HG02588 (cell line): ENCODE measurements at regions not wholly inside any gene's neighbourhood (a gene's known extent, or its start where the extent isn't known, plus 50 kb on each side); places are given as distances from the start of the nearest gene placed in this dataset.

Experiments used
- ATAC-seq: cut with Tn5 transposase; IDR thresholded peaks from one replicate; pipeline ENCODE4 v1.9.1; 2021; ENCODE audit warnings: mild to moderate bottlenecking, moderate library complexity; ENCODE audit not compliant: unreplicated experiment

DNA sequence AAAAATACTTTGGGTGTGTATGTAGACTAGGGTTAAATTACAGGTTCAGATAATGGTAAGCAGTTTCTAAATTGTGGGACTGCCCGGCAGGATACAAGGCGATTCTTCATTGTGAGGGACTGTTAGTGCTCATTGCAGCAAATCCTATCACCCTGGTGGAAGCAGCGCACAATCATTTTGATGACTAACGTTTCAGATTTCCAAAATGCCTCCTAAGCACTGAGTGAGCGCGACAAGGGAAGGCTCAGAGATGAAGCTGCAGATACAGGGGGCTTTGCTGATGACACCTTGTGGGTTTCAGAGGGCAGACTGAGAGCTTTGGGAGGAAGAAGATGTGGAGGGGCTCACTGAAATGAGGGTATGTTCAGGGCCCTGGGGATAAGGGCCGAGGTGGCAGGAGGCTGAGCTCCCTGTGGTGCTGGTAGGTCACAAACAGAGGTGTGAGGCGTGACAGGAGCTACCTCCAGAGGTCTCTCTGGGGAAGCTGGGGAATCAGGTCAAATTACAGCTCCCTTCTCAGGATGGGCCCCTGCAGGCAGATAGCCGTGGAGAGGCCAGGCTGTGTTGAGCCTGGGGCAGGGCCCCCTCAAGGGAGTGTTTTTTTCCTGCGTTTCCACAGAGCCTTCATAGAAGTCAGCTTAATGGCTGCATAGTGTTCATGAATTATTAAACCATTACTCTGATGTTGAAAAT, 84.5 kb upstream of the FYN start:
- ATAC-seq, result no peak

DNA sequence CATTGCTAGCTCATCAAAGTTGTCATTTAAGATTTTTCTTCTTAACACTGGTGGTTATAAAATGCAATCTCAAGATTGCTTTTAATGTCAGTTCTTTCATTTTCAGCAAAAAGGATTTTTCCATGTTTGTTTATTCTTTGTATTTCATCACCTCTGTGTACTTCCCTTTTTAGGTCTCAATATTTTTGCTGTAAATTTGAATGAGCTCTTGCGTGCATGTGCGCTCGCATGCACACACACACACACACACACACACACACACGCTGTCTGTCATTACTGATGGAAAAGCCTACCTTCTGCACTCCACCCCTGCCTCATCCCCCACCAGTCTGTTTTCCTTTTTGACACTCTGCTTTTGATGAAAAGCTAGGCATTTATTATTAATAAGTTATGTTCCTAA, 85.3 kb upstream of the FYN start:
- no peak for ATAC-seq

DNA sequence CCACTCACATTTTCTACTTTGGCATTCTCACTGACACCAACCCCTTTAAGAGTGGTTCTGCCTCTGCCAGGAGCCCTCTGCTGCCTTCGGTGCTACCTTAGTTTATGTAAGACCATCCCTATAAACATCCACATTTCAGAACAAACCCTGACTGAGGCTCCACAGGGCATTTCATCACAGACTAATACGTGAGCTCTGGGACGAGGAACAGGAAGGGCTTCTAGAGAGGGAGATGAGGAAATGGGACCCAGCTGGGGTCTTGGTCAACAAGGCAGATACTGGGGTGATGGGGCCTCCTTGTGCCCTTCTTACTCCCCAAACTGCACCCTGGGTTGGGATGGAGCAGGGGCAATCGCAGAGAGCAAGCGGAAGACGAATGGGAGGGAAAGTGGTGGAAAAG, 86.5 kb upstream of the FYN start:
- ATAC-seq, result no peak

DNA sequence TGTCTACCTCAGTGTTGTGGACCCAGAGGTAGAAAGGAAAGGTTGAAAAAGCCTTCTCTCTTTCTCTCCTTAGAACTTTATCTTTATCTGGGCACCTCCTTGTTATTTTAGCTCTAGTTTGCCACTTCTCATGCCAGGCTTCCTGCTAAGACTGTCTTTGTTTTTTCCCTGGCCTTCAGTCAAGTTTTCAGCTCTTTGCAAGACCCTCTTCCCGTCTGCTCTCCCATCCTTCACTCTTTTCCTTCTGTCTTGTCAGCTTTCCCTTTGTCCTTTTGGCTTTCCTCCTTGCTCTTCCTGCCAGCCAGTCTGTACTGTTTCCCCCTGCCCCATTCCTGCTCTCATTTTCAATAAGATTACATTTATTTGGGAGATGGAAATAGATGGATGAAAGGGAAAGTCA, 86.8 kb upstream of the CCN6 start:
- ATAC-seq, result no peak

DNA sequence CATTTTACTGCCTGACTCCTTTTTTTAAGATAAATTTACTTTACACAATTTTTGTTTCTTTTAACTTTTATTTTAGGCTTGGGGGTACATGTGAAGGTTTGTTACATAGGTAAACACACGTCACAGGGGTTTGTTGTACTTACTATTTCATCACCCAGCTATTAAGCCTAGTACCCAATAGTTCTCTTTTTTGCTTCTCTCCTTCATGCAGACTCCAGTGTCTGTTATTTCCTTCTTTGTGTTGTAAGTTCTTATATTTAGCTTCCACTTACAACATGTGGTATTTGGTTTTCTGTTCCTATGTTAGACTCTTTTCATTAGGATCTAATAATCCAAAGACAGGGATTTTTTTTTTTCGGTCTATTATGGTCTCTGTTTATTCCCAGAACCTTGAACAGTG, 83.5 kb upstream of the CCN6 start:
- no peak for ATAC-seq

DNA sequence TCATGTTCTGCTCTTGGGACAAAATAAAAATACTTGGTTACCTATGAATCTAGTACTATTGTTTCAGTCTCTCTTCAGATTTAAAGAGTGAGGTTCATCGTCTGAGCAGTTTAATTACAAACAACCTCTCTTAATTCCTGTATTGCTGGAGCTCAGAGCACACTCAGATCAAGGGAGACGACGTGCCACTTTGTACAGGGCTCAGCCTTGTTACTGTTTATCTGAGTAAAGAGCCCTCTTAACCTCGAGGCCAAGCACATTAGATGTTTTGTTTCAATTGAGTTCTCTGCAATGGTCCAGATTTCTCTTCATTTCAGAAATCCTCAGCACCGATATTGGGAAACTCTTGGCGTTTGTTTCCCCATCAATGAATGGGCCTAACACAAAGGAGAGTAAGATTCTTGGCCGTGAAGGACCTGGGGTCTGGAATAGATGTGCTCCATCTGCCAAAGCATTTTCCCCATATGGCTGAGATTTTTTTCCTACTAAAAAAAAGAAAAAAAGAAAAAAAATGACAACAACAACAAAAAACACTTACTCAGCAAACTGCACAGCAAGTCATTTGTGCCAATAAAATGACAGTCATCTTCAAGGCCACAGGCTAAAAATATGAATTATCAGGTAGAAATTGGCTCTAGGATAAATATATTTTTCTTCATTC, 82.6 kb upstream of the CCN6 start:
- ATAC-seq, result no peak

DNA sequence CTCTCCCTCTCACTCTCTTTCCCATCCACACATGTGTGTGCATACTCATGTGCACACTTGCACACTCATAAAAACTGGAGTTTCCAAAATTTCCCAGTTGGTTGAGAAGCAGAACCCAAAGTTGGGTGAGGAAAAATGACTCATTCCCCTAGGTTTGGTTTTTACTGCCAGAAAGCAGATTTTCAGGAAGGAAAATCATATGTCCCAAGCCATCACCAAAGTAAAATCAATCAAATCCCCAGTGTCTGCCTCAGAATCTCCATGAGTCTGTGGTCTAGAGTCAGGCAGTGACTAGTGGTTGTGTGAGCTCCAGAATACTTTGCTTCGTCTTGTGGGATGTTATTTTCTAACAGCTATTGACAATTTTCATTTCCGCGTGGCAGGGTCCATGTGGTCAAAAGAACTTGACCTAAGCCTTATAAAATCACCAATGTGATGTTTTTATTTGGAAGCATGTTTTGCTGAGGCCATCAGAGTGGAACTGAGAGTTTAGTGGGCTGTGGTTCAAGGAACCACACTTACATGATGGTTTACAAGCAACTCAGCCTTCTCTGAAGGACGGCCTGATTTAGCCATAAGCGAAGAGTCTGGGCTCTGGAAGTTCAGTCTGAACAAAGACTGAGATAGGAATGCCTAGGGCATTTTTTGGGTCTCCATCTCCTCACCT, 81.9 kb upstream of the CCN6 start:
- no peak for ATAC-seq

DNA sequence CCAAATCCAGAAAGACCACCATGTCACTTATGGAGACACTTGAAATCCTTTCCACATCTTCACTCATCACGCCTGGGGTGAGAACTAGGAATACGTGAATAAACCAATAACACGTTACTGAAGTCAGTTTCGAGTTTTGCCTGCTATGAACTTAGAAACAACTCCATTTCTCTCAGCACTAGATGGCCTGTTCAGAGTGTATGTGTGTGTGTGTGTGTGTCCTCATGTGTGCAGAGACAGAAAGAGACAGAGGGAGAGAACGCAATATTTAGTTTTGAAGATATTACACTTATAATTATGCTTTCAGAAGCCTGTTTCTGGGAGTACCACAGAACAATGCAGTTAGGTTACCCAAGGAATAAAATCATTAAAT, 81.2 kb upstream of the CCN6 start:
- no peak for ATAC-seq

DNA sequence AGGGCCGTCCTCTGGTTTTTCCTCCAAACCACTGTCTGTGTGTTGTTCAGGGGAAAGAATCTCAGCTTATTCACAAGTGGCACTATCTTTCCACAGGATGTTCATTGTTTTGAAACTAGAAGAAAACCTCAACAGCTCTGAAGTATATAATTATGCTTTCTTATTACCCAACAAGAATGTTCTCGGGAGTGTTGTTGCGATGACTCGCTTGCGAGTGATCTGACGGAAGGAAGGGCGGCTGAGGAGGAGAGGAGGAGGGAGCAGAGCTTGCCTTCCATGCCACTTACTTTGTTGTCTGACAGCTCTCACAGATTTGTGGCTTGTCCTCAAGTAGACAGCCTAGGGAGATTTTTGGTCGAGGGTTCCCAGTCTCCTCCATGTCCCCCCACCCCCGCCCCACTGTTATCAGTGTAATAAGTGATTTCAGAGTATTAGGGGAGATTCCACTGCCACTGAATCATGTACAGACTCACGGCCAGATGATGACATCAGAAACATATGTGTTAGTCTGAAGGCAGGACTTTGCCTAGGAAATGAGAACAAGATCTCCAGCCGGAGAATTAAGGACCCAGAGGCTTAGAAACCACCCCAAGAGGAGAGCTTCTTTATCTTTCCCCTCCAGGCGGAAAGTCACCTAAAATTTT, 80.7 kb upstream of the CCN6 start:
- ATAC-seq, result no peak

DNA sequence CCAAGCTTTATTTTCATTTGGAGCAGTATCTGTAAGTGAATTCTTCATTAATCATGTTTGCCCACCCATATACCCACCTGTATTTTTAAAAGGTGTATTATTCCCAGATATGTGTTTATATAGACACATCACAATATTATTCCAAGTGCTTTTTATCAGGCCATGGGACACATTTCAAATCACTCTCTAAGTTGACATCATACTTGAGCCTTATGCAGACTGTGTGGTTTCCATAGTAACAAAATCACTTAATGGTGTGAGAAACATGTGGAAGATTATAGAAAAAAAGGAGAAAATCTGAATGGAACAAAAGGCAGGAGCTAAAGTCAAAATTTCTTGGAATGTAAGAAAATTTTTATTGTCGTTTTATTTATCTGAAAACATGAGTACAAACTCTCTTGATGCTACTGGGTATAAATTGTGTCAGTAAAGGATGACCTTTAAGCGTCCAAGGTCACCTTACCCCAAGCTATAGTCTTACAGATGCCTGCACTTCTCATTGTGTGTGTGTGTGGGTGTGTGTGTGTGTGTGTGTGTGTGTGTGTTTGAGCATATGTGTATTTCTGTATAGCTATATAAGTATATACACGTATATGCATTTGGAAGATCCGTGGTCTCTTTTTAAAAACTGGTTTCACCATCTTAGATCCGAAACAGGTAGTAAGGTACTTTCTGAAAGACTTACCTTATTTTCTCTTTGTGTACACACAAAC, 79.8 kb upstream of the CCN6 start:
- ATAC-seq, result no peak

DNA sequence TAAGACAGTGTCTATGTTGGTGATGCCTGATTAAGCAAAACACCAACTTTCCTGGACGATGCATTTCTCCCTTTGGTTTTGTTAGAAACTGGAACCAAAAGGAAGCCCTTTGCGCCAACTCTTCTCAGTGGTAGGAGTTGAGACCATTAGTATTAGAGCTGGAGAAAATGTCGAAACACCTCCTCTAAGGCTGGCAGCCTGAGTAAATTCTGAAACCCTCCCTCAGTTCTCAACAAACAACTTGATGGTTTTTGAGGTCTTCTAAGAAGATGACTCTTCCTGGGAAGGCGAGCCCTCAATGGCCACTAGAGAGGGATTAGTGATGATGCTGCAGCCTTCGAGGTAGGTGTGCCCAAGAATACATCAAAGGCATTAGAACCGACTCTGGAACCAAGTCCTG, 78.4 kb upstream of the CCN6 start:
- ATAC-seq, result no peak

DNA sequence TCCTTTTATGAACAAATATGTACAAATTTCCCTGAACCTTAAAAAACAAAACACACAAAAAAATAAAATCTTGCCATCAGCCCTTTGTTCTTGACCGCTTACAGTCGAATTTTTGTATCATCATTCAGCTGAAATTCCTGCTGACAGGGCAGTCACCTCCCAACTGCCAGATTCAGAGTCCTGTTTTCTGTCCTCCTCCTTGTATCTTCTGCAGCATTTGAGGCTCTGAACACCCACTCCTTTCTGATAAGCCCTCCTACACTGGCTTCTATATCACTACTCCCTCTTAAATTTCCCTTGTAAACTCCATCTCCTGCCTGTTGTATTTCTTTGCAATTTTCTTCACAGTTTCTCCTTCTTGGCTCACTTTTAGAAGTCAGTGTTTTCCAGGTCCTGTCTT, 77.8 kb upstream of the CCN6 start:
- no peak for ATAC-seq

DNA sequence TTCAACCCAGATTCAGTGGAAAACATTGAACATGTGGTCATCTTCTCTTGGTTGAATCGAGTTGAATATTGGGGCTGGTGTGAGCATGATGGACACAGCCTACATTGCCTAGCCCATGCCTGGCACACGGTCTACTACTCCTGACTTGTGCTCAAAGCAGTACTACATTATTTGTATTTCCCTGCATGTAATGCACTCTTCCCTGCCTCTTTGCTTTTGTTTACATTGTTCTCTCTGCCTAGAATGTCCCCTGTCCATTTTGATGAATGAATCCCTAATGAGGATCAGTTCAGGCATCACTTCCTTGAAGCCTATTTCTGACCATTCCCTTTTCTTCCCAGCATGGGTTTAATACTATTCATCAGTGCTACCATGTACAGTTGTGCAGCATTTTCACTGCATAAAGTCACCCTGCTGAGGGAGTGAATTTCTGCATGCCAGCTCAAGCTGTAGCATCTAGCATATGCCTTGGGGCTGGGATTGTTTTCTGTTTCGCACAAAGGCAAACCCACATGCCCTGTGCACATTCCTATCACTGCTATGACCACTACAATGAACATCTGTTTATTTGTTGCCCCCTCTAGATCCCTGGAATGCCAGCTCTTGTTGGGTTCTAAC, 75.3 kb upstream of the CCN6 start:
- no peak for ATAC-seq

DNA sequence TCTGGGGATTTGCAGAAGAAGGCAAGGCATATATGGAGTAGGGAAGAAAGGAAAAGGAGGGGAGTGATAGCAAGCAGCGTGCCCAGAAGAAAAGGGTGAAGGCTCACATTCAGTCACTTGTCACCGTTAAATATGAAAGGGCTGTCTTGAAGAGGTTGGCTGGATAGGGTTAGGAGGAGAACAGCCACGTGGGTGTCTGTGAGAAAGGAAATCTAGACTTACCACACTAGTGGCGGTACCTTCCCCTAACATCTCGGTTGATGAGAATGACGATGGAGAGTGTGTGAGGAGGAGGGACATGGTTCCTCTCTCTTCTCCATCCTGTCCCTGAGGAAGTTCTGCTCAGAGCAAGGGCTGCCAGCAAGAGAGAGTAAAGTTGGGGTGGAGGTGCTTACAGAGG, 74.3 kb upstream of the CCN6 start:
- ATAC-seq, result no peak

DNA sequence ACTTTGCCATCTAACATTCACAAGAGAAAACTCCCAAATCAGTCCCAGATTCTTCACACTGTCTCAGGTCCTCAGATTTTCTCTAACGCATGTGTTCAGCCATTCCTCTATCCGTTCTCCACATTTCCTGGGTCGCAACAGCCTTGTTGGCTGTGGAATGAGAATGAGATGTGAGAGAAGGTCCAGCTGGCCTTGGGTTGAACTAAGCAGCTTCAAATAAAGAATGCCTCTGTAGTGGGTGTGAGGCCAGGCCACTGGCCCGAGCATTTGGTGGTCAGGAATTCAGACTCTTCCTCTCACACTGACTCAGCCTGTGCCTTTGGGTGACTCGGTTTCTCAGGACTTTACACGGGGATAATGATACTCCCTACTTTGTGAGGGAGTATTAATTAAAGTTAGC, 73.8 kb upstream of the CCN6 start:
- no peak for ATAC-seq

DNA sequence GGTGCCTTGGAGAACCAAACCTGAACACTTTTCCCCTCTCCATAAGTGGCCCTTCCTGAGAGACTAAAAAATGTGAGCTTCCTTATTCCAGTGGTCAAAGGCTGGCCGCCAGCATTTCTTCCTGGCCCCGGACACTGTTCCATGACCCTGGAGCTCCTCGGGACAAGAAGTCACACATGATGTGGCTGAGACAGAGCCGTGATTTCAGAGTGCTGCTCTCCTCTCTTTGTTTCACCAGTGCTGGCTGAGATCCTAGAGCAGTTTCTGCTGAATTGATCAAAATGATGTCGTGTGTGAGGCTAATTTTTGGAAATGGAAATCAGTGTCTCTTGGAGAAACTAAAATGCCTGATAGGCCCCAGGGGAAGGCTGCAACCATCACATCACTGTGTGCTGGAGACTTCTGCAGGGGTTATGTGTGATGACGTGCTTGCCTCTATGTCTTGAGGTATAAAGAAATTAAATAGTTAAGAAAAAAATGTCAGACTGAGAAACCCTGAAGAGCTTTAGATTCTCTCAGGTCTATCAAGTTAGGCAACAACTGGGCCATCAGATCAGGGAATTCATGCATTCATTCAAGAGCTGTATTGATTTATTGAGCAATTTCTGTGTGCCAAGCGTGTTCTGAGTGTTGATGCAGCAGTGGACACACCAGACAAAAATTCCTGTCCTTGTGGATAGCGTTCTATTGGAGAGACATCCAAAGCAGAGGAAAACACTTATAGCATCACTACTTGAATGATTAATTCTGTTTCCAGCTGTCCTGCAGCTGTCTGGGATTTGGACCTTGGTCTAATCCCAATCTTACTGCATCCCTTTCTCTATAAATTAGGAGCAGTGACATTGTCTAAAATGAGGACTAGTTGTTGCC, 72.7 kb upstream of the CCN6 start:
- ATAC-seq, result no peak

DNA sequence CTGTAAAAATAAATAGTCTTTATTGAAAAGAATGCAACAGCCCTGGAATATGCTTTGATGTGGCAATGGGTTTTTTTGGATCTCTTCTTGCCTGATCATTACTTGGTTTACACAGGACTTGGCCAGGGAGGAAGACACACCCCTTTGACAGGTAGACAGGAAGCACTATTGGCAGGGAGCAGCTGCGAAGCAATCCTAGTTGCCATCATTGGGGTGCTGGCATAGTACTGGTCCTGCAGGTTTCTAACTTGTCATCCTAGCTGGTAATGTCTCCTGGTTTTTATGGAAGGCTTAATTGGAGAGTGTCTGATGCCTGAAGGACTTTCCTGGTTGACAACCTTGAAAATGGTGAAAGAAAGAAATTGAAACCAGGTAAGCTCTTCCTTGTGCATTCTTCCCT, 71.2 kb upstream of the CCN6 start:
- no peak for ATAC-seq

DNA sequence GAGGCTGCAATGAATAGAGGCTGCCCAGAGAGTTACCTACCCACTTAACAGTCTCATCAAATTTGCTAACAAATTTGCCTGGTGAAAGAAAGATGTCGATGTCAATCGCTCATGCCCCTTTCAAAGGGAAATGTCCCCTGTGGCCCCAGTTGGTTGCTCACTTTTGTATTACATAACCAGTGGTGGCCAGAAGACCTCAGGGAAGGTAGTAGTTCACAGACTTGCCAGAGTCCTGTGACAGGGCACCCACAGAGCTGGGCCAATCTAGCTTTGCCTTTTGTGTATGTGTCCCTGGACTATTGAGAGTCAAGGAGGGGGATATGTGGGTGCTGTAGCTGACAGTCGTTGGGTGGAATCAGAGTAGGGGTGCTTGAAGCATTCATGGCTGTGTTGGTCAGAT, 70.7 kb upstream of the CCN6 start:
- no peak for ATAC-seq

DNA sequence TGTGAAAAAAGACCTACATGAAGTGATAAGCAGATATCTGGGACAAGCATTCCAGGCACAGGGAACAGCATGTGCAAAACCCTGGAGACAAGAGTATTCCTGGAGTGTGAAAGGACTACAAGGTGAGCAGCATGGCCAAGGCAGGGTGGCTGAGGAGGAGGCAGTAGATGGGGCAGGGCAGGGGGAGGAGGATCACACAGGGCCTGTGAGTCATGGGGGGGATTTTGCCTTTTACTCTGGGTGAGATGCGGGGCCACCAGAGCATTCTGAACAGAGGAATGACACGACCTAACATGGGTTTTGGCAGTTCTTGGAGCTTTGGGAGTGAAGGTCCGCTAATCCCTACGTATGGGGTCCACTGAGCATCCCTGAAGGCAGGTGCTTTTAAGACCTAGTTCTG, 69.8 kb upstream of the CCN6 start:
- ATAC-seq, result no peak
